T-helper 17 cell (primary cell): ENCODE measurements at regions not wholly inside any gene's neighbourhood (a gene's known extent, or its start where the extent isn't known, plus 50 kb on each side); places are given as distances from the start of the nearest gene placed in this dataset.
A peak's percentile ranks its signal among the peaks of the same experiment; 100 is the strongest.

Source experiments
- ATAC-seq: fragments of 150-1000 bp; cut with Tn5 transposase; 2 replicates; pipeline ENCODE4 v1.10.0; 2021; ENCODE audit warnings: mild to moderate bottlenecking, moderate library complexity
- DNase-seq, 3 donors: peaks; one replicate each; pipeline versions ENCODE4 v3.0.0 to v3.0.0-alpha.2; 2020 to 2021
- H3K9me3 ChIP-seq: one replicate; pipeline ENCODE4 v1.7.0; 2013; ENCODE audit warnings: low read length, mild to moderate bottlenecking; ENCODE audit not compliant: control insufficient read depth, poor library complexity, severe bottlenecking
- H3K27ac Mint-ChIP-seq: one replicate; pipeline ENCODE4 v1.8.0; 2022; ENCODE audit warnings: mild to moderate bottlenecking, moderate library complexity, mixed read lengths
- H3K27me3 Mint-ChIP-seq: one replicate; pipeline ENCODE4 v1.8.0; 2022; ENCODE audit warnings: mixed read lengths
- H3K36me3 Mint-ChIP-seq: one replicate; pipeline ENCODE4 v1.8.0; 2022; ENCODE audit warnings: low read depth, mixed read lengths
- H3K4me1 Mint-ChIP-seq: one replicate; pipeline ENCODE4 v1.8.0; 2022; ENCODE audit warnings: mild to moderate bottlenecking, mixed read lengths
- H3K4me3 Mint-ChIP-seq: one replicate; pipeline ENCODE4 v1.8.0; 2022; ENCODE audit warnings: mild to moderate bottlenecking, moderate library complexity, mixed read lengths

DNA sequence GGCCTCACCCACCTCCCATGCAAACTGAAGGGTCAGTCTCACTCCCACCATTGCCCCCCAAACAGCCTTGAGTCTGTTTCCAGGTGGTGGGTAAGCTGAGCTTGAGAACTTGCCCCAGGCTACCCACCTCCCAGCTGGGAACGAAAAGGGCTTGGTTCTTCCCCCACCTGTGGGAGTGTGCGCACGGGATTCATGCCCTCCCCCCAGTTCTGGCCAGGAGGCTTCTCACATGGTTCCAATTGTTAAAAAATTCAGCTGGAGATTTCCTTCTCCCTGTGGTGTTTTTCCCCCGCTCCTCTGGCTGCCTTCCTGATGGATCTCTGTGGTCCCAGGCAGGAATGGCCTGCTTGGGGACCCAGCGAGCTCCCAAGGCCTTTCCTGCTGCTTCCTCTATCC, 81.8 kb upstream of the C21orf91 start:
- ATAC-seq (no peak), DNase-seq (no peak)
- Mint-ChIP-seq H3K4me3 (peak overlapping the region; percentile 56), H3K27ac (peak overlapping the region; percentile 87), H3K27me3 (peaks cover 6% of the 10 kb centered on the region), H3K36me3 (peaks cover 6% of the 10 kb centered on the region), H3K4me1 (peaks cover 17% of the 10 kb centered on the region)
- no peaks in the 10 kb centered on the region for H3K9me3 ChIP-seq

DNA sequence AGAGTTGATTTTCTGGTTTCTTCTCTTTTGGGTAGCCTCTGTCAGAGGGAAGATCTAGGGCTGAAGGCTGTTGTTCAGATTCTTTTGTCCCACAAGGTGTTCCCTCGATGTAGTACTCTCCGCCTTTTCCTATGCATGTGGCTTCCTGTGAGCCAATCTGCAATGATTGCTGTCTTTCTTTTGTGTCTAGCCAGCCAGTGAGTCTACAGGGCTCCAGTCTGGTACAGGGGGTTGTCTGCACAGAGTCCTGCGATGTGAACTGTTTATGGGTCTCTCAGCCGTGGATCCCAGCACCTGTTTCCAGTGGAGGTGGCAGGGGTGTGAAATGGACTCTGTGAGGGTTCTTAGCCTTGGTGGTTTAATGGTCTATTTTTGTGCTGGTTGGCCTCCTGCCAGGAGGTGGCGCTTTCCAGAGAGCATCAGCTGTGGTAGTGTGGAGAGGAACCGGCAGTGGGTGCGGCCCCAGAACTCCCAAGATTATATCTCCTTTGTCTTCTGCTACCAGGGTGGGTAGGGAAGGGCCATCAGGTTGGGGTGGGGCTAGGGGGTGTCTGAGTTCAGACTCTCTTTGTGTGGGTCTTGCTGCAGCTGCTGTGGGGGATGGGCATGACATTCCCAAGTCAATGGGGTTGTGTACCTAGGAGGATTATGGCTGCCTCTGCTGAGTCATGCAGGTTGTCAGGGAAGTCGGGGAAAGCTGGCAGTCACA, 81.3 kb upstream of the C21orf91 start:
- H3K27me3 Mint-ChIP-seq = peaks cover 3% of the 10 kb centered on the region
- H3K4me1 Mint-ChIP-seq = peaks cover 17% of the 10 kb centered on the region
- H3K27ac Mint-ChIP-seq = peak overlapping the region; percentile 66
- peaks cover 6% of the 10 kb centered on the region for H3K36me3 Mint-ChIP-seq
- ATAC-seq = peak; percentile 66
- DNase-seq = no peak
- no peaks in the 10 kb centered on the region for H3K9me3 ChIP-seq
- H3K4me3 Mint-ChIP-seq = peak overlapping the region; percentile 56

DNA sequence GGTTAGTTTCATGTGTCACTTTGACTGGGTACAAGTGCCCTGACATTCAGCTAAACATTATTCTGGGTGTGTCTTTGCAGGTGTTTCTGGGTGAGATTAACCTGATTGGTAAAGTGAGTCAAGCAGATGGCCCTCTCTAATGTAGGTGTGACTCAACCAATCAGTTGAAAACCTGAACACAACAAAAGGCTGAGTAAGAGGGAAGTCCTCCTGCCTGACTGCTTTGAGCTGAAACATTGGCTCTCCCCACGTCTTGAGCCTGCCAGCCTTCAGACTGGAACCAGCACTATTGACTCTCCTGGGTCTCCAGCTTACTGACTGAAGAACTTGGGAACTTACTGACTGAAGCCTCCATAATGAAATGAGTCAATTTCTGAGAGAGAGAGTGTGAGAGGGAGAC, 70.0 kb upstream of the C21orf91 start:
- H3K36me3 Mint-ChIP-seq = no peaks in the 10 kb centered on the region
- no peak overlapping the region for H3K4me3 Mint-ChIP-seq
- H3K27ac Mint-ChIP-seq = no peak overlapping the region
- H3K27me3 Mint-ChIP-seq = no peaks in the 10 kb centered on the region
- ATAC-seq (no peak), DNase-seq (no peak)
- no peaks in the 10 kb centered on the region for H3K9me3 ChIP-seq
- peaks cover 4% of the 10 kb centered on the region for H3K4me1 Mint-ChIP-seq

DNA sequence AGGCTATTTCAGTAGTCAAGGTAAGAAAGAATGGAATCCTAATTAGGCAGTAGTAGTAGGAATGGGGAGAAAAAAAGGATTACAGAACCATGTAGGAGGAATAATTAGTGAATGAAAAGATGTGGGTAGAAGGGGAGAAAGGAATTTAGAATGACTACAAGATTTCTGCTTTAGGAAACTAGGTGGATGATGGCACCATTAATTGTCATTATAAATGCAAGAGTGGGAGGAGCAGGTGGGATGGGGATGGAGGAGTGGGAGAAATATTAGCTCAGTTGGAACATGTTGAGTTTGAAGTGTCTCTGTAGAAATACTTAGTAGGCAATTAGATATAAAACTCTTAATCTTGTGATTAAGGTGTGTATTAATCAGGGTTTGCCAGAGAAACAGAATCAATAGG, 50.0 kb upstream of the C21orf91 start:
- no peak overlapping the region for H3K4me3 Mint-ChIP-seq
- ATAC-seq (no peak), DNase-seq (no peak)
- peaks cover 2% of the 10 kb centered on the region for H3K36me3 Mint-ChIP-seq
- no peaks in the 10 kb centered on the region for H3K9me3 ChIP-seq
- H3K27ac Mint-ChIP-seq = no peak overlapping the region
- no peaks in the 10 kb centered on the region for H3K27me3 Mint-ChIP-seq
- no peaks in the 10 kb centered on the region for H3K4me1 Mint-ChIP-seq
